ENCODE measurements at regions not wholly inside any gene's neighbourhood (a gene's known extent, or its start where the extent isn't known, plus 50 kb on each side); places are given as distances from the start of the nearest gene placed in this dataset.

DNA sequence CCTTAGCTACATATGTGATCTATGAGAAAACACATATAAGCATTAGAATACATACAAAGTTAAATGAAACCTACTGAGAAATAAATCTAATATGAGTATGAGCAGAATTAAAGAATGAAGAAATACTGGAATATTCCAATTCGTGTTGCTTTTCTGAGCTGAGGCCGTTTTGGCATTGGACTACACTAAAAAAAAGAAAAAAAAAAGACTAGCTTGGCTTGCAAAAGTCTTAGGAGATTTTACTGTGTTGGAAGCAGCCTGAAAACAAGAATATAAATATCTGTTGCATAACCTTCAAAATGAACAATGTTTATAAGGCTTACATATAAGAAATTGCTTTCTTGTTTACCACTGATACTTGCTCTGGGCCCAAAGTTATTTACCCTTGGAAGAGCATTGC, 562.8 kb downstream of the TMEM182 start:
- Histone ChIP-seq H3K27me3 (no peaks in the 10 kb centered on the region), H3K27ac (no peak overlapping the region), H3K9me3 (no peaks in the 10 kb centered on the region), H3K4me1 (no peaks in the 10 kb centered on the region), H3K36me3 (no peaks in the 10 kb centered on the region), H3K4me3 (no peak overlapping the region)
- intact Hi-C loops (cut with DNase I; ENCODE audit: low total_unique reads): no loop called here
- no peak for DNase-seq
- in situ Hi-C loops (cut with MboI; ENCODE audit: low pct_ligation_motif_present in 1 of 4, low pct_unique_long_range_greater_than_20kb in 1 of 4, low sequenced_read_pairs in 3 of 4): no loop called here
- 57 to 67% methylated on average over 2 of the region's 2 CpGs for WGBS, 2 donors (ENCODE audit: low coverage in 1 of 2)
- no peak for TF ChIP-seq POLR2AphosphoS5 (IDR thresholded peaks at IDR 0.05)
- TF ChIP-seq EP300 (IDR thresholded peaks at IDR 0.05; ENCODE audit: low read depth): no peak
- no peak for TF ChIP-seq POLR2A (IDR thresholded peaks at IDR 0.05)
- TF ChIP-seq CTCF (IDR thresholded peaks at IDR 0.05): no peak

GRCh38 chr2:103327386-103327785, 565.6 kb downstream of the TMEM182 start:
- H3K27me3 ChIP-seq: no peaks in the 10 kb centered on the region
- H3K36me3 ChIP-seq: no peaks in the 10 kb centered on the region
- 86 to 100% methylated on average over 2 of the region's 2 CpGs for WGBS, 2 donors (ENCODE audit: low coverage in 1 of 2)
- TF ChIP-seq POLR2AphosphoS5 (IDR thresholded peaks at IDR 0.05) (no peak), EP300 (IDR thresholded peaks at IDR 0.05; ENCODE audit: low read depth) (no peak), POLR2A (IDR thresholded peaks at IDR 0.05) (no peak), CTCF (IDR thresholded peaks at IDR 0.05) (no peak)
- no peak for DNase-seq
- no peaks in the 10 kb centered on the region for H3K4me1 ChIP-seq
- H3K27ac ChIP-seq: no peak overlapping the region
- no peak overlapping the region for H3K4me3 ChIP-seq
- intact Hi-C loops (cut with DNase I; ENCODE audit: low total_unique reads) (no loop called here), in situ Hi-C loops (cut with MboI; ENCODE audit: low pct_ligation_motif_present in 1 of 4, low pct_unique_long_range_greater_than_20kb in 1 of 4, low sequenced_read_pairs in 3 of 4) (no loop called here)
- H3K9me3 ChIP-seq: no peaks in the 10 kb centered on the region

- Histone ChIP-seq H3K36me3 (no peaks in the 10 kb centered on the region), H3K27me3 (no peaks in the 10 kb centered on the region), H3K27ac (no peak overlapping the region), H3K9me3 (no peaks in the 10 kb centered on the region), H3K4me1 (no peaks in the 10 kb centered on the region), H3K4me3 (no peak overlapping the region)
- 80 to 83% methylated on average over 2 of the region's 2 CpGs for WGBS, 2 donors (ENCODE audit: low coverage in 1 of 2)
- TF ChIP-seq POLR2A (IDR thresholded peaks at IDR 0.05): no peak
- TF ChIP-seq POLR2AphosphoS5 (IDR thresholded peaks at IDR 0.05): no peak
- TF ChIP-seq CTCF (IDR thresholded peaks at IDR 0.05): no peak
- no peak for TF ChIP-seq EP300 (IDR thresholded peaks at IDR 0.05; ENCODE audit: low read depth)
- no peak for DNase-seq
- in situ Hi-C loops (cut with MboI; ENCODE audit: low pct_ligation_motif_present in 1 of 4, low pct_unique_long_range_greater_than_20kb in 1 of 4, low sequenced_read_pairs in 3 of 4) (no loop called here), intact Hi-C loops (cut with DNase I; ENCODE audit: low total_unique reads) (no loop called here)
These were observed 566.1 kb downstream of the TMEM182 start for GRCh38 chr2:103327966-103328365.

- DNase-seq: no peak
- intact Hi-C loops (cut with DNase I; ENCODE audit: low total_unique reads) (no loop called here), in situ Hi-C loops (cut with MboI; ENCODE audit: low pct_ligation_motif_present in 1 of 4, low pct_unique_long_range_greater_than_20kb in 1 of 4, low sequenced_read_pairs in 3 of 4) (no loop called here)
- no peak overlapping the region for H3K4me3 ChIP-seq
- no peak for TF ChIP-seq POLR2A (IDR thresholded peaks at IDR 0.05)
- TF ChIP-seq POLR2AphosphoS5 (IDR thresholded peaks at IDR 0.05): no peak
- no peak for TF ChIP-seq CTCF (IDR thresholded peaks at IDR 0.05)
- TF ChIP-seq EP300 (IDR thresholded peaks at IDR 0.05; ENCODE audit: low read depth): no peak
- H3K27me3 ChIP-seq: no peaks in the 10 kb centered on the region
- H3K4me1 ChIP-seq: no peaks in the 10 kb centered on the region
- WGBS, 2 donors (ENCODE audit: low coverage in 1 of 2): 81 to 95% methylated on average over 2 of the region's 2 CpGs
- no peaks in the 10 kb centered on the region for H3K9me3 ChIP-seq
- H3K27ac ChIP-seq: no peak overlapping the region
- H3K36me3 ChIP-seq: no peaks in the 10 kb centered on the region
These were observed 573.6 kb downstream of the TMEM182 start for GRCh38 chr2:103335403-103335802.
